Trophoblast cell (in vitro differentiated cells and primary cell): ENCODE measurements at regions not wholly inside any gene's neighbourhood (a gene's known extent, or its start where the extent isn't known, plus 50 kb on each side); places are given as distances from the start of the nearest gene placed in this dataset.
"Not testable (repeated sequence)": the region's sequence is repeated elsewhere in the genome, so short reads cannot be mapped to it uniquely, and the experiment has no call there.

ENCODE experiments used
- DNase-seq, 2 donors: peaks; one replicate each; pipeline ENCODE4 v3.0.0-alpha.2; 2016
- H2AFZ ChIP-seq: 2 replicates; pipeline ENCODE4 v1.6.1; 2013; ENCODE audit warnings: low read length, moderate library complexity, mild to moderate bottlenecking; ENCODE audit not compliant: insufficient read depth, poor library complexity
- H2AK5ac ChIP-seq: 2 replicates; pipeline ENCODE4 v1.6.1; 2013; ENCODE audit warnings: mild to moderate bottlenecking, low read length
- H2BK120ac ChIP-seq: 2 replicates; pipeline ENCODE4 v1.6.1; 2013; ENCODE audit warnings: low read length, mild to moderate bottlenecking, moderate library complexity; ENCODE audit not compliant: insufficient read depth, poor library complexity
- H2BK12ac ChIP-seq: 2 replicates; pipeline ENCODE4 v1.6.1; 2013; ENCODE audit warnings: mild to moderate bottlenecking, low read length, moderate library complexity
- H2BK5ac ChIP-seq: 2 replicates; pipeline ENCODE4 v1.6.1; 2013; ENCODE audit warnings: low read length, low read depth, moderate library complexity, mild to moderate bottlenecking; ENCODE audit not compliant: poor library complexity
- H3K14ac ChIP-seq: 2 replicates; pipeline ENCODE4 v1.6.1; 2013; ENCODE audit warnings: mild to moderate bottlenecking, low read length
- H3K18ac ChIP-seq: 2 replicates; pipeline ENCODE4 v1.6.1; 2013; ENCODE audit warnings: mild to moderate bottlenecking, low read length
- H3K23ac ChIP-seq: 2 replicates; pipeline ENCODE4 v1.6.1; 2013; ENCODE audit warnings: low read length
- H3K27ac ChIP-seq: 2 replicates; pipeline ENCODE4 v1.5.1; 2013; ENCODE audit warnings: low read depth, mild to moderate bottlenecking, inconsistent platforms, low read length, moderate library complexity
- H3K27me3 ChIP-seq: 2 replicates; pipeline ENCODE4 v1.6.1; 2013; ENCODE audit warnings: inconsistent platforms, mild to moderate bottlenecking, low read length, moderate library complexity; ENCODE audit not compliant: insufficient read depth
- H3K36me3 ChIP-seq, 2 experiments: 1 replicate in 1 of 2; 2 replicates in 1 of 2; pipeline ENCODE4 v1.6.1; 2013; ENCODE audit warnings: low read length in 2 of 2, mild to moderate bottlenecking in 2 of 2, moderate library complexity in 1 of 2; ENCODE audit not compliant: insufficient read depth in 2 of 2, control insufficient read depth in 1 of 2
- H3K4ac ChIP-seq: 2 replicates; pipeline ENCODE4 v1.6.1; 2013; ENCODE audit warnings: low read depth, mild to moderate bottlenecking, low read length, moderate library complexity
- H3K4me1 ChIP-seq, 2 experiments: 1 replicate in 1 of 2; 2 replicates in 1 of 2; pipeline ENCODE4 v1.6.1; 2013; ENCODE audit warnings: low read length in 2 of 2, mild to moderate bottlenecking in 2 of 2, moderate library complexity in 1 of 2; ENCODE audit not compliant: insufficient read depth in 2 of 2, control insufficient read depth in 1 of 2
- H3K4me2 ChIP-seq: 2 replicates; pipeline ENCODE4 v1.6.1; 2013; ENCODE audit warnings: inconsistent platforms, mild to moderate bottlenecking, low read length, moderate library complexity
- H3K4me3 ChIP-seq: 2 replicates; pipeline ENCODE4 v1.5.1; 2013; ENCODE audit warnings: mild to moderate bottlenecking, low read depth, low read length, inconsistent platforms
- H3K79me1 ChIP-seq: one replicate; pipeline ENCODE4 v1.6.1; 2013; ENCODE audit warnings: low read length
- H3K79me2 ChIP-seq: 2 replicates; pipeline ENCODE4 v1.6.1; 2013; ENCODE audit warnings: low read length, mild to moderate bottlenecking; ENCODE audit not compliant: control insufficient read depth, insufficient read depth, poor library complexity
- H3K9ac ChIP-seq: 2 replicates; pipeline ENCODE4 v1.6.1; 2013; ENCODE audit warnings: mild to moderate bottlenecking, low read length
- H3K9me3 ChIP-seq: 2 replicates; pipeline ENCODE4 v1.6.1; 2013; ENCODE audit warnings: low read depth, mild to moderate bottlenecking, control low read depth, inconsistent platforms, low read length; ENCODE audit not compliant: insufficient read depth
- H4K12ac ChIP-seq: 2 replicates; pipeline ENCODE4 v1.6.1; 2013; ENCODE audit warnings: low read depth, mild to moderate bottlenecking, low read length, moderate library complexity
- H4K8ac ChIP-seq: 2 replicates; pipeline ENCODE4 v1.6.1; 2013; ENCODE audit warnings: low read depth, mild to moderate bottlenecking, low read length, moderate library complexity
- H4K91ac ChIP-seq: one replicate; pipeline ENCODE4 v1.6.1; 2013; ENCODE audit warnings: low read depth, mild to moderate bottlenecking, low read length, moderate library complexity
- WGBS: extraction: QIAGEN DNeasy Blood & Tissue Kit; methylation state at CpG from one replicate; pipeline ENCODE4 v1.1.7; 2013; ENCODE audit warnings: missing lambda C conversion rate; ENCODE audit not compliant: insufficient read length, insufficient coverage; ENCODE audit errors: extremely low coverage; 5-methylcytosine and 5-hydroxymethylcytosine counted together

DNA sequence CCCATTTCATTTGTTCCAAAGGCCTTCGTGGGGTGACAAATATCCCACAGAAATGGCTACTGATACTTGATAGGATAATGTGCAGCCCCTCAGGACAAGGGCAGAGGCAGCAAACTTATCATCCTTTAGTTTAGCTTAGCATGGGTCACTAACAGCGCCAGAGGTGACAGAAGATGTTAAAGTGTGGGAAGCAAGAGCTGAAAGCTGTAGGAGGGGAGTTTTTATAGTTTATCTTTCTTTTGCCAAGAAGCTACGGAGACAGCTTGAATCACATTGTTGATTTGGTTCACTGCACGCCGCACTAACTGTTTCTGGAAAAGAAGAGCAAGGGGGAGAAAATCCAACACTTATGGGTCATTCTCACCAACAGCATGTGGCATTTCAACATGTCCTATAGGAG lies 773.9 kb upstream of the MMS22L start:
- no peak overlapping the region for H2BK12ac ChIP-seq
- H3K4me2 ChIP-seq = no peak overlapping the region
- H3K4me3 ChIP-seq = no peak overlapping the region
- no peak overlapping the region for H3K18ac ChIP-seq
- no peak overlapping the region for H4K12ac ChIP-seq
- H3K4ac ChIP-seq = no peak overlapping the region
- H3K27ac ChIP-seq = no peak overlapping the region
- H3K4me1 ChIP-seq = no peaks in the 10 kb centered on the region
- H3K9me3 ChIP-seq = no peaks in the 10 kb centered on the region
- H3K36me3 ChIP-seq = no peaks in the 10 kb centered on the region
- no peaks in the 10 kb centered on the region for H3K79me1 ChIP-seq
- H2BK120ac ChIP-seq = no peak overlapping the region
- no peak overlapping the region for H2AK5ac ChIP-seq
- no peak overlapping the region for H3K9ac ChIP-seq
- no peak overlapping the region for H2BK5ac ChIP-seq
- no peak overlapping the region for H2AFZ ChIP-seq
- no CpG with 5 or more reads among the region's 5 CpGs for WGBS
- no peak overlapping the region for H3K14ac ChIP-seq
- no peak overlapping the region for H3K23ac ChIP-seq
- DNase-seq = no peak
- no peak overlapping the region for H4K8ac ChIP-seq
- no peaks in the 10 kb centered on the region for H3K79me2 ChIP-seq
- H3K27me3 ChIP-seq = no peaks in the 10 kb centered on the region
- H4K91ac ChIP-seq = no peak overlapping the region

DNA sequence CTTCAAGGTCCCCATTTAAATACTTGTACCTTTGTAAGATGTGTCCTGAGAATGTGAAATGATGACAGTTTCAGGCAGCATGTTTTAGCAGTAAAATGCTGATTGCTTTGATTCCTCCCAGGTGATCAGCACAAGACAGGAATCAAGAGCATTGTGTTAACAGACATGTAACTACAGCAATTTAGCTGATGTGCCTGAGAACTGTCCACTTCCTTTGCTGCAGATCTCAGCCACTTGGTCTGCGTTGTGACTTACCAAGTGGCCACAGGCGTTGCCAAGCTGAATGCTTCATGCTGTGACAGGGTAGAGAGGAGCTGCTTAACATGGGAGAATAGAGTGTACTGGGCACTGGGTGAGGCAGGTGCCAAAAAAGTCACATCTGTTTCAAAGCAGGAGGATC lies 767.0 kb upstream of the POU3F2 start:
- Histone ChIP-seq H2BK12ac (no peak overlapping the region), H3K9me3 (no peaks in the 10 kb centered on the region), H3K18ac (no peak overlapping the region), H2AFZ (no peak overlapping the region), H3K36me3 (no peaks in the 10 kb centered on the region), H3K4me1 (no peaks in the 10 kb centered on the region), H3K9ac (no peak overlapping the region), H3K4me2 (no peak overlapping the region), H4K8ac (no peak overlapping the region), H3K79me2 (no peaks in the 10 kb centered on the region), H3K23ac (no peak overlapping the region), H4K91ac (no peak overlapping the region), H3K27me3 (no peaks in the 10 kb centered on the region), H3K27ac (no peak overlapping the region), H3K79me1 (no peaks in the 10 kb centered on the region), H2AK5ac (no peak overlapping the region), H3K4ac (no peak overlapping the region), H2BK5ac (no peak overlapping the region), H3K4me3 (no peak overlapping the region), H4K12ac (no peak overlapping the region), H2BK120ac (no peak overlapping the region), H3K14ac (no peak overlapping the region)
- no CpG with 5 or more reads among the region's 2 CpGs for WGBS
- no peak for DNase-seq

DNA sequence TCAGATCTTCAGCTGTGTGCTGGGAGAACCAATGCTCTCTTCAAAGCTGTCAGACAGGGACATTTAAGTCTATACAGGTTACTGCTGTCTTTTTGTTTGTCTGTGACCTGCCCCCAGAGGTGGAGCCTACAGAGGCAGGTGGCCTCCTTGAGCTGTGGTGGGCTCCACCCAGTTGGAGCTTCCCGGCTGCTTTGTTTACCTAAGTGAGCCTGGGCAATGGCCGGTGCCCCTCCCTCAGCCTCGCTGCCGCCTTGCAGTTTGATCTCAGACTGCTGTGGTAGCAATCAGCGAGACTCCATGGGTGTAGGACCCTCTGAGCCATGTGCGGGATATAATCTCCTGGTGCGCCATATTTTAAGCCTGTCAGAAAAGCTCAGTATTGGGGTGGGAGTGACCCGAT lies 745.8 kb upstream of the POU3F2 start:
- H3K4me2 ChIP-seq, H3K18ac ChIP-seq, H4K91ac ChIP-seq, H3K23ac ChIP-seq, H3K4ac ChIP-seq, H2BK5ac ChIP-seq, H3K4me3 ChIP-seq, H3K14ac ChIP-seq, H2BK120ac ChIP-seq, H3K27ac ChIP-seq, H3K79me2 ChIP-seq, H4K12ac ChIP-seq, H2AFZ ChIP-seq, H3K27me3 ChIP-seq, H2BK12ac ChIP-seq, DNase-seq, H2AK5ac ChIP-seq, H4K8ac ChIP-seq, H3K9ac ChIP-seq, H3K4me1 ChIP-seq, H3K9me3 ChIP-seq, H3K36me3 ChIP-seq, H3K79me1 ChIP-seq: not testable (repeated sequence)
- no CpG with 5 or more reads among the region's 8 CpGs for WGBS

DNA sequence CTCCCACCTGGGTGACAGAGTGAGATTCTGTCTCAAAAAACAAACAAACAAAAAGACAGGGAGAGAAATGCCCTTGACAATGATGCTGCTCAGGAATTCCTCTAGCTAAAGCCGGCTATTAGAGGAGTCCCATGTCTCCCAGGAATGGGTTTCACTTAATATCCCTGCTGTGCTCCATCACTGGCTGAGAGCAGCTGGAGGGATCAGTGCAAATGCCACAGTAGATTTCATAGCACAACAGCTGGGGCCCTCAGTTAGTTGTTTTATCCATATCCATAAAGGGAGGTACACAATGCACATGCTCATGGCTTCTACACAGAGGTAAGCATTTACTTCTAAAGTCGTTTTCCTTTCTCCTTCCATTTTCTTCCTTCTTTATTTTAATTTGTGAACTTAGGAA lies 742.0 kb upstream of the POU3F2 start:
- no peaks in the 10 kb centered on the region for H3K79me1 ChIP-seq
- no peak overlapping the region for H4K8ac ChIP-seq
- no peak overlapping the region for H3K14ac ChIP-seq
- H3K9me3 ChIP-seq = no peaks in the 10 kb centered on the region
- H3K27ac ChIP-seq = no peak overlapping the region
- no peak overlapping the region for H2AK5ac ChIP-seq
- no peak overlapping the region for H4K91ac ChIP-seq
- H2BK5ac ChIP-seq = no peak overlapping the region
- no peaks in the 10 kb centered on the region for H3K27me3 ChIP-seq
- H2AFZ ChIP-seq = no peak overlapping the region
- H3K9ac ChIP-seq = no peak overlapping the region
- no CpG with 5 or more reads among the region's 2 CpGs for WGBS
- H4K12ac ChIP-seq = no peak overlapping the region
- H3K36me3 ChIP-seq = no peaks in the 10 kb centered on the region
- no peak overlapping the region for H2BK12ac ChIP-seq
- no peak overlapping the region for H3K4ac ChIP-seq
- H3K23ac ChIP-seq = no peak overlapping the region
- no peak overlapping the region for H3K4me3 ChIP-seq
- no peaks in the 10 kb centered on the region for H3K4me1 ChIP-seq
- no peak overlapping the region for H2BK120ac ChIP-seq
- H3K18ac ChIP-seq = no peak overlapping the region
- no peaks in the 10 kb centered on the region for H3K79me2 ChIP-seq
- DNase-seq = no peak
- H3K4me2 ChIP-seq = no peak overlapping the region
